K562 (cell line): ENCODE measurements at regions not wholly inside any gene's neighbourhood (a gene's known extent, or its start where the extent isn't known, plus 50 kb on each side); places are given as distances from the start of the nearest gene placed in this dataset.

Source experiments
- ATAC-seq: fragments of 200-7000 bp; cut with Tn5 transposase; 3 replicates; pipeline ENCODE4 v1.9.1; 2020; ENCODE audit warnings: moderate library complexity
- BruUV-seq: library from RNA; stranded (reverse); fragments of 400-500 nt; replicated peaks from 2 replicates; lab custom pipeline; 2021; lab: Mats Ljungman, UMichigan
- CTCF ChIA-PET: fragments of 300-600 bp; formaldehyde crosslinking; extraction: SDS; loops from one replicate; lab custom pipeline; 2021; ENCODE audit warnings: low intra/inter-chr PET ratio; lab: Yijun Ruan, JAX
- POLR2A ChIA-PET: fragments of 300-600, 350-650 bp; sonication (Branson Sonifier 250); formaldehyde crosslinking; extraction: SDS; loops from one replicate; lab custom pipeline; 2021; ENCODE audit warnings: antibody characterized with exemption, inconsistent platforms; lab: Yijun Ruan, JAX
- DNase-seq, 4 experiments: peaks; one replicate each; pipeline versions ENCODE4 v3.0.0 to v3.0.0-alpha.2; 2011 to 2018; ENCODE audit warnings: low spot score in 3 of 4, mixed read lengths in 3 of 4; ENCODE audit errors: extremely low read depth in 1 of 4
- FAIRE-seq: peaks from 2 replicates; lab custom pipeline; 2011; peaks lifted over from hg19 to GRCh38; lab: Jason Lieb, UNC
- H2AFZ ChIP-seq: 2 replicates; pipeline ENCODE4 v1.6.0; 2011; ENCODE audit warnings: low read depth, low read length, control low read depth, inconsistent platforms
- H3K27ac ChIP-seq: fragments of 200-600 bp; 3 replicates; pipeline ENCODE4 v1.8.0; 2011; ENCODE audit warnings: low read depth, mild to moderate bottlenecking, control low read depth, inconsistent platforms, low read length, moderate library complexity, mixed read lengths; ENCODE audit errors: extremely low read depth
- H3K27me3 ChIP-seq, 2 experiments: fragments of 300-600 bp in 1 of 2; 2 replicates in 1 of 2; 3 replicates in 1 of 2; pipeline versions ENCODE4 v1.6.0 to v1.8.0; 2011; ENCODE audit warnings: inconsistent platforms in 2 of 2, low read length in 2 of 2, mild to moderate bottlenecking in 1 of 2, mixed read lengths in 1 of 2, moderate library complexity in 1 of 2; ENCODE audit not compliant: control insufficient read depth in 2 of 2, insufficient read depth in 2 of 2
- H3K36me3 ChIP-seq: fragments of 300-600 bp; 3 replicates; pipeline ENCODE4 v1.8.0; 2011; ENCODE audit warnings: mild to moderate bottlenecking, low read length, inconsistent platforms; ENCODE audit not compliant: control insufficient read depth, insufficient read depth
- H3K4me1 ChIP-seq, 2 experiments: fragments of 200-600 bp in 1 of 2; replicated peaks in 1 of 2; 2 replicates in 1 of 2; 3 replicates in 1 of 2; pipeline versions ENCODE4 v1.5.1 to v1.8.0; 2011; ENCODE audit warnings: inconsistent platforms in 2 of 2, low read length in 2 of 2, mild to moderate bottlenecking in 1 of 2, mixed read lengths in 1 of 2, moderate library complexity in 1 of 2; ENCODE audit not compliant: control insufficient read depth in 2 of 2, insufficient read depth in 2 of 2
- H3K4me2 ChIP-seq: 2 replicates; pipeline ENCODE4 v1.6.1; 2011; ENCODE audit warnings: low read length, control low read depth, inconsistent platforms, mixed read lengths; ENCODE audit not compliant: insufficient read depth
- H3K4me3 ChIP-seq: fragments of 200-600 bp; sonication (generic), shearing (Covaris generic); 2 replicates; pipeline ENCODE4 v1.5.1; 2016; ENCODE audit warnings: control low read depth, inconsistent platforms
- H3K79me2 ChIP-seq: fragments of 200-600 bp; 3 replicates; pipeline ENCODE4 v1.8.0; 2011; ENCODE audit warnings: low read length, inconsistent platforms; ENCODE audit not compliant: control insufficient read depth, insufficient read depth
- H3K9ac ChIP-seq, 2 experiments: 2 replicates each; pipeline versions ENCODE4 v1.6.0 to v1.6.1; 2011; ENCODE audit warnings: low read depth in 2 of 2, low read length in 2 of 2, control low read depth in 1 of 2, inconsistent platforms in 1 of 2, mild to moderate bottlenecking in 1 of 2, mixed read lengths in 1 of 2; ENCODE audit not compliant: insufficient read depth in 1 of 2
- H3K9me1 ChIP-seq: one replicate; pipeline ENCODE4 v1.6.0; 2011; ENCODE audit warnings: inconsistent platforms, mild to moderate bottlenecking, low read length, moderate library complexity; ENCODE audit not compliant: control insufficient read depth, insufficient read depth
- H3K9me3 ChIP-seq: replicated peaks from 2 replicates; pipeline ENCODE4 v1.5.1; 2011; ENCODE audit warnings: low read depth, low read length, inconsistent platforms; ENCODE audit not compliant: control insufficient read depth, insufficient read depth
- H4K20me1 ChIP-seq: replicated peaks from 2 replicates; pipeline ENCODE4 v1.6.1; 2011; ENCODE audit warnings: low read length, inconsistent platforms, mixed read lengths; ENCODE audit not compliant: control insufficient read depth, insufficient read depth
- CREM ChIP-seq: IDR thresholded peaks from 2 replicates; pipeline ENCODE4 v1.6.1; 2014; ENCODE audit warnings: antibody characterized with exemption, low read depth
- HMBOX1 ChIP-seq: sonication (generic); IDR thresholded peaks from 2 replicates; pipeline ENCODE4 v1.6.1; 2016
- HNRNPK ChIP-seq: fragments of 200-400 bp; formaldehyde crosslinking; IDR thresholded peaks from one replicate; pipeline ENCODE4 v1.6.1; 2018; ENCODE audit warnings: mild to moderate bottlenecking, low read depth, low read length; ENCODE audit not compliant: poor library complexity, severe bottlenecking
- NELFE ChIP-seq: IDR thresholded peaks from 2 replicates; pipeline ENCODE4 v1.6.1; 2011; ENCODE audit warnings: mild to moderate bottlenecking; ENCODE audit not compliant: insufficient read depth, insufficient read length
- RHOXF2B ChIP-seq: fragments of 250-450 bp; sonication (Bioruptor Pico); conservative IDR thresholded peaks from 2 replicates; pipeline ENCODE4 v1.5.1; 2021
- WGBS: fragments of 100-300 bp; shearing (Covaris generic); methylation state at CpG from one replicate; pipeline ENCODE4 v1.1.6; 2016; ENCODE audit warnings: low coverage, mixed read lengths; ENCODE audit not compliant: insufficient coverage; ENCODE audit errors: missing lambda C conversion rate; 5-methylcytosine and 5-hydroxymethylcytosine counted together
- in situ Hi-C: fragments of 300-500 bp; cut with MboI; formaldehyde crosslinking; loops from 4 replicates; pipeline ENCODE4 v1.15.0; 2018; ENCODE audit warnings: inconsistent platforms, mixed read lengths
- intact Hi-C: fragments of 100-400 bp; cut with micrococcal nuclease; formaldehyde crosslinking; loops from 2 replicates; pipeline ENCODE4 v1.14.2; 2022
- TF ChIP-seq, protein P1 (sequence below): sonication (generic); formaldehyde crosslinking; IDR thresholded peaks from 2 replicates; pipeline ENCODE4 v1.8.0; 2022; ENCODE audit warnings: mild to moderate bottlenecking, missing genetic modification reagents, borderline replicate concordance

- 3% methylated on average over 3 of the region's 3 CpGs for whole genome bisulfite sequencing
- Histone ChIP-seq H3K4me2 (no peak overlapping the region), H4K20me1 (no peaks in the 10 kb centered on the region), H3K4me3 (no peak overlapping the region), H3K9me1 (no peaks in the 10 kb centered on the region), H3K9me3 (no peaks in the 10 kb centered on the region), H3K9ac (no peak overlapping the region), H3K4me1 (no peaks in the 10 kb centered on the region), H3K79me2 (no peaks in the 10 kb centered on the region), H3K27ac (no peak overlapping the region), H2AFZ (no peak overlapping the region), H3K36me3 (no peaks in the 10 kb centered on the region), H3K27me3 (peaks cover 0 to 18% of the 10 kb centered on the region in 2 experiments; a peak in 2 of 5 replicates)
- no peak for ATAC-seq
- ChIA-PET CTCF (no interaction called here), POLR2A (no interaction called here)
- BruUV-seq, result no TSS peak
- no peak for DNase-seq
- in situ Hi-C loops (no loop called here), intact Hi-C loops (no loop called here)
- TF ChIP-seq, protein P1, sequence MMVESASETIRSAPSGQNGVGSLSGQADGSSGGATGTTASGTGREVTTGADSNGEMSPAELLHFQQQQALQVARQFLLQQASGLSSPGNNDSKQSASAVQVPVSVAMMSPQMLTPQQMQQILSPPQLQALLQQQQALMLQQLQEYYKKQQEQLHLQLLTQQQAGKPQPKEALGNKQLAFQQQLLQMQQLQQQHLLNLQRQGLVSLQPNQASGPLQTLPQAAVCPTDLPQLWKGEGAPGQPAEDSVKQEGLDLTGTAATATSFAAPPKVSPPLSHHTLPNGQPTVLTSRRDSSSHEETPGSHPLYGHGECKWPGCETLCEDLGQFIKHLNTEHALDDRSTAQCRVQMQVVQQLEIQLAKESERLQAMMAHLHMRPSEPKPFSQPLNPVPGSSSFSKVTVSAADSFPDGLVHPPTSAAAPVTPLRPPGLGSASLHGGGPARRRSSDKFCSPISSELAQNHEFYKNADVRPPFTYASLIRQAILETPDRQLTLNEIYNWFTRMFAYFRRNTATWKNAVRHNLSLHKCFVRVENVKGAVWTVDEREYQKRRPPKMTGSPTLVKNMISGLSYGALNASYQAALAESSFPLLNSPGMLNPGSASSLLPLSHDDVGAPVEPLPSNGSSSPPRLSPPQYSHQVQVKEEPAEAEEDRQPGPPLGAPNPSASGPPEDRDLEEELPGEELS (CRISPR knock-in tag), result no peak
- no peak for TF ChIP-seq HMBOX1
- TF ChIP-seq NELFE, result no peak
- TF ChIP-seq CREM, result no peak
- no peak for TF ChIP-seq RHOXF2B (CRISPR knock-in tag)
- no peak for TF ChIP-seq HNRNPK
- no peak for FAIRE-seq
Measured at GRCh38 chr5:68161156-68161555, 54.4 kb upstream of the PIK3R1 start.
